Large intestine (tissue), 3 donors: ENCODE measurements at regions not wholly inside any gene's neighbourhood (a gene's known extent, or its start where the extent isn't known, plus 50 kb on each side); places are given as distances from the start of the nearest gene placed in this dataset.

Experiments used
- DNase-seq, 2 donors: peaks; one replicate each; pipeline versions ENCODE4 v3.0.0 to v3.0.0-alpha.2; 2013
- H3K27ac ChIP-seq: one replicate; pipeline ENCODE4 v1.5.1; 2013; ENCODE audit warnings: low read length
- H3K27me3 ChIP-seq: 2 replicates; pipeline ENCODE4 v1.6.1; 2013; ENCODE audit warnings: low read length; ENCODE audit not compliant: control insufficient read depth, insufficient read depth
- H3K36me3 ChIP-seq: 2 replicates; pipeline ENCODE4 v1.6.1; 2013; ENCODE audit warnings: low read length; ENCODE audit not compliant: control insufficient read depth, insufficient read depth
- H3K4me1 ChIP-seq: one replicate; pipeline ENCODE4 v1.6.1; 2013; ENCODE audit warnings: low read length; ENCODE audit not compliant: control insufficient read depth, insufficient read depth
- H3K4me3 ChIP-seq: one replicate; pipeline ENCODE4 v1.5.1; 2013; ENCODE audit warnings: low read length
- H3K9me3 ChIP-seq: one replicate; pipeline ENCODE4 v1.6.1; 2013; ENCODE audit warnings: mild to moderate bottlenecking, low read depth, low read length, moderate library complexity; ENCODE audit not compliant: control insufficient read depth
- WGBS: methylation state at CpG from one replicate; pipeline ENCODE4 v1.1.5; 2013; ENCODE audit warnings: low lambda C conversion rate; ENCODE audit not compliant: insufficient coverage; 5-methylcytosine and 5-hydroxymethylcytosine counted together

DNA sequence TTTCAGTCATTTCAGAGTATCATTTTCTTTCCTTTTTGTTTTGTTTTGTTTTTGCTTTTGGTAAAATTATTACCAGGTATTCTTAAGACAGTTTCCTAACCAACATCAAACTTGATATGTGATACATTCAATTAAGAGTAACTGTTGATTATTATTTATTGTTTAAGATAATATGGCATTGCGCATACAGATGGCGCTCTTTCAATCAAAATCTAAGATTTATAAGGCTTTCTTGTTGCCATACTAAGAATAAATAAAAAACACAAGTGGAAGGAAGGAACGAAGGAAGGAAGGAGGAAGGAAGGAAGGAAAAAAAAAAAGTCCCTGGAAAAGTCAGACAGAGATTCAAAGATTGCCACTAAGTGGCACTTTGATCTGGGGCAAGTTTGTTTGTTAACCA is 1308.7 kb upstream of the FAM98A start:
- H3K4me3 ChIP-seq, result no peak overlapping the region
- H3K9me3 ChIP-seq, result no peaks in the 10 kb centered on the region
- no peaks in the 10 kb centered on the region for H3K36me3 ChIP-seq
- no peaks in the 10 kb centered on the region for H3K27me3 ChIP-seq
- WGBS, result 94% methylated on average over 3 of the region's 3 CpGs
- H3K4me1 ChIP-seq, result no peaks in the 10 kb centered on the region
- H3K27ac ChIP-seq, result no peak overlapping the region
- no peak for DNase-seq

GRCh38 chr2:34901739-34902138 is 1302.6 kb upstream of the FAM98A start:
- Histone ChIP-seq H3K4me1 (no peaks in the 10 kb centered on the region), H3K9me3 (no peaks in the 10 kb centered on the region), H3K27me3 (no peaks in the 10 kb centered on the region), H3K36me3 (no peaks in the 10 kb centered on the region), H3K27ac (no peak overlapping the region), H3K4me3 (no peak overlapping the region)
- DNase-seq, result no peak
- WGBS, result no CpG with 5 or more reads among the region's 2 CpGs

DNA sequence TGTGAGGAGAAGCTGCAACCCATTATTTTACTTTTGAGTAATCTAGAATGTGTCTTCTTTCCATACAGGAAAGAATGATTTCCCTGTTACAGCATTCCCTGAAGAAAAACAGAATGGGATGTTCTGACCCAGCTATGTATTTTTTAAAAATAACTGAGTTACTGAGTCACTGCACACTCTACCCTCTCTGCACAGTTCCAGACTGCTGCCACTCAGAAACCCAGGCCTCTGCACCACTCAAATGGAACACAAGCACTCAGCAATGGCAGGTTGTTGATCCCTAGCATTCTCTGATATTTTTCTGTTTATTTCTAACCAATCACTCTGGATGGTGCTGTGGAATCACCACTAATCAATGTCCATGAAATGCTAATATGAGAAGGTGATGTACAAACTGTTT is 1300.0 kb upstream of the FAM98A start:
- Histone ChIP-seq H3K4me1 (no peaks in the 10 kb centered on the region), H3K36me3 (no peaks in the 10 kb centered on the region), H3K27me3 (no peaks in the 10 kb centered on the region), H3K9me3 (no peaks in the 10 kb centered on the region), H3K4me3 (no peak overlapping the region), H3K27ac (no peak overlapping the region)
- DNase-seq, result no peak

DNA sequence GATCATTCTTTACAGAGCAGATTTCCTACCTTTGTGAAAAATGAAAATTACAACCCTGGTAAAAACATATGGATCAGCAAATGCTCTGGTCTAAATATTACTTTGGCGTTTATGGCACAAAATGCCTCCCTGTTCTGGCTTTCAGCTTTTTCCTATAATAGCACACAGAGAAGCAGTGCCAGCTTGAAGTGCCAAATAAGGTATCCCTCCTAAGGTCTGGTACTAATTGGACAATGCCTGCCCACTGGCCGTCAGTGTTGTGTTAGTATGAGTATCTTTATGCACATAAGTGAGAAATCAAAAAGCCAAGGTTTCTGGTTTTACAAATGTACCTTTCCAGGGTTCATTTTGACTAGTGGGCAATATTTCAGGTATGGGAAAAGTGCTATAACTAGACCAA is 1293.7 kb upstream of the FAM98A start:
- WGBS, result 100% methylated on average over 1 of the region's 2 CpGs
- H3K27me3 ChIP-seq, result no peaks in the 10 kb centered on the region
- no peaks in the 10 kb centered on the region for H3K4me1 ChIP-seq
- DNase-seq, result no peak
- no peak overlapping the region for H3K4me3 ChIP-seq
- H3K36me3 ChIP-seq, result no peaks in the 10 kb centered on the region
- H3K9me3 ChIP-seq, result no peaks in the 10 kb centered on the region
- no peak overlapping the region for H3K27ac ChIP-seq

- Histone ChIP-seq H3K4me1 (no peaks in the 10 kb centered on the region), H3K27ac (no peak overlapping the region), H3K9me3 (no peaks in the 10 kb centered on the region), H3K27me3 (no peaks in the 10 kb centered on the region), H3K4me3 (no peak overlapping the region), H3K36me3 (no peaks in the 10 kb centered on the region)
- 82% methylated on average over 4 of the region's 5 CpGs for WGBS
- no peak for DNase-seq
These were observed 1293.2 kb upstream of the FAM98A start for GRCh38 chr2:34892256-34892655.

DNA sequence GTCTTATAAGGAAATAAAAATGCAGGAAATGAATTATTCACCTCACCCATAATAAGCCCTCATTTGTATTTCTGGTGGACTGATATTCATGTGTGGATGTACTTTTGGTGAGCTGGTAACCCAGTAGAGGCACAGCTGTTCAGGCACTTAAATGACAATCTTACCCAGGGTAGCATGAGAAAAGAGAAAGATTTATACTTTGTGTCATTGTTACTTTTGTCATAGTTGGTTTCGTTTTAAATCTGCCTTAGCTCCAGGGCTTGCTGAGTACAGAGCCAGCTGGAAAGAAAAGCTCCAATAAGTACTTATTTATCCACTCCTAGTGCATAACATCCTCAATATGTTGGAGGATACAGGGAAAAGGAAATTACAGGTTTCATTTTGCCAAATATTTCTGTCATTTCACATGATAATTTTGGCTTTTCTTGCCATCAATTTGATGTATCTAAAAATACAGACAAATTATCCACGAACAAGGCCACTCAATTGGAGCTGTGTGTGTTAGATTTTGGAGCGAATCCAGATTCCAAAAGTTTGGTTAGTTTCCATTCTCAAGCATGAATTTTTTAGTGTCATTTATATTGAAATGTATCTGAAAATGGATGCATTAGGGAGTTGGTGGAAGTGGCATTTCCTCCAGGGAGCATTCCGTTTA is 1276.1 kb upstream of the FAM98A start:
- Histone ChIP-seq H3K4me3 (no peak overlapping the region), H3K27me3 (no peaks in the 10 kb centered on the region), H3K36me3 (no peaks in the 10 kb centered on the region), H3K4me1 (no peaks in the 10 kb centered on the region), H3K9me3 (no peaks in the 10 kb centered on the region), H3K27ac (no peak overlapping the region)
- no peak for DNase-seq
- WGBS, result no CpG with 5 or more reads among the region's 4 CpGs

DNA sequence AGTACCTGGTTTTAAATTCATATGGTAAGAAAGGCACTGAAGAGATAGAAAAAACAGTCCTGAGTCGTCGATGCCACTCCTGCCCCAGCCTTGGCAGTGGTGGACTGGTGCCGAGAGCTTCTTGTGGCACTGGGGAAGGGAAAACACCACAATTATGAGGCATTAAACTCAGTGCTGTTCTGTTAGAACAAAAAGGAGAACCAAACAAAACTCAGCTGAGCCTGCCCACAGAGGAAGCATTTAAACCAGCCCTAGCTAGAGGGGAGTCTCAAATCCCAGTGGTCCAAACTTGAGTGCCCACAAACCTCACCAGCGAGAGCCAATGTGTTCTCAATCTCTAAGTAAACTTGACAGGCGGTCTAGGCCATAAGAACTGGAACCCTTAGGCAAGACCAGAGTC is 1254.5 kb upstream of the FAM98A start:
- no peaks in the 10 kb centered on the region for H3K36me3 ChIP-seq
- DNase-seq, result no peak
- WGBS, result no CpG with 5 or more reads among the region's 5 CpGs
- no peaks in the 10 kb centered on the region for H3K9me3 ChIP-seq
- H3K27ac ChIP-seq, result no peak overlapping the region
- H3K4me3 ChIP-seq, result no peak overlapping the region
- no peaks in the 10 kb centered on the region for H3K4me1 ChIP-seq
- H3K27me3 ChIP-seq, result no peaks in the 10 kb centered on the region

DNA sequence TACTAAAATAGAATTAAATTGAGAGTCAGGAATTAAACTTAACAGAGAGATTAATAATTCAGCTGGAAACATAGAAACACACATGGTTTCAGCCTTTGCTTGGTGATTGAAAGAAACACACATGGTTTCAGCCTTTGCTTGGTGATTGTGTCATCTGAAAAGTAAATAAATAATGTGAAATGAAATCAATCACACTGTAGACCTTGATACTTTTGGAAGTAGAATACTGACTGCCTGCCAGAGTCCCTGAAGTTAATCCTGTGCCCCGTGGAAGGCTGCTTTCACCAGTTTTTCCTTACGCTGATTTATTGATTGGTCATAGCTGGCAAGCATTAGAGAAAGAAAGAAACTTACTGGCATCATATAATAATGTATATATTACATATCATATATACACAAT is 1252.7 kb upstream of the FAM98A start:
- WGBS, result no CpG with 5 or more reads among the region's 2 CpGs
- no peak overlapping the region for H3K4me3 ChIP-seq
- no peaks in the 10 kb centered on the region for H3K9me3 ChIP-seq
- no peak overlapping the region for H3K27ac ChIP-seq
- no peak for DNase-seq
- no peaks in the 10 kb centered on the region for H3K27me3 ChIP-seq
- no peaks in the 10 kb centered on the region for H3K36me3 ChIP-seq
- H3K4me1 ChIP-seq, result no peaks in the 10 kb centered on the region

- no peak overlapping the region for H3K4me3 ChIP-seq
- no peaks in the 10 kb centered on the region for H3K9me3 ChIP-seq
- 90% methylated on average over 2 of the region's 3 CpGs for WGBS
- no peak for DNase-seq
- H3K4me1 ChIP-seq, result no peaks in the 10 kb centered on the region
- H3K36me3 ChIP-seq, result no peaks in the 10 kb centered on the region
- H3K27me3 ChIP-seq, result no peaks in the 10 kb centered on the region
- no peak overlapping the region for H3K27ac ChIP-seq
These were observed 1250.7 kb upstream of the FAM98A start for GRCh38 chr2:34849827-34850226.

GRCh38 chr2:34848691-34849090 is 1249.6 kb upstream of the FAM98A start:
- H3K27me3 ChIP-seq, result no peaks in the 10 kb centered on the region
- no peaks in the 10 kb centered on the region for H3K4me1 ChIP-seq
- H3K4me3 ChIP-seq, result no peak overlapping the region
- no peak for DNase-seq
- H3K36me3 ChIP-seq, result no peaks in the 10 kb centered on the region
- WGBS, result no CpG with 5 or more reads among the region's 3 CpGs
- no peak overlapping the region for H3K27ac ChIP-seq
- H3K9me3 ChIP-seq, result no peaks in the 10 kb centered on the region

DNA sequence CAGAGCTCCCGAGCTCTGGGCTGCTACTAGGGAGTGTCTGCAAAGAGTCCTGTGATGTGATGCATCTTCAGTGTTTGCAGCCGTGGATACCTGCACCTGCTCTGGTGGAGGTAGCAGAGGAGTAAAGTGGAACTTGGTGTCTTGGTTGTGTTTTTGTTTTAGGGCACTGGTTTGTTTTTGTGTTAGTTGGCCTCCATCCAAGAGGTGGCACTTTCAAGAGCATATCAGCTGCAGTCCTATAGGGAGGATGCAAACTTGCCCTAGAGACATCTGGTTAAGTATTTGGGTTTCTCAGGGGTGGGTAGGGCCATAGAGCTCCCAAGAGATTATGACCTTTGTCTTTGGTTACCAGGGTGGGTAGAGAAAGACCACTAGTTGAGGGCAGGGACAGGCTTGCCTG is 1249.0 kb upstream of the FAM98A start:
- Histone ChIP-seq H3K4me3 (no peak overlapping the region), H3K27ac (no peak overlapping the region), H3K4me1 (no peaks in the 10 kb centered on the region), H3K36me3 (no peaks in the 10 kb centered on the region), H3K9me3 (no peaks in the 10 kb centered on the region), H3K27me3 (no peaks in the 10 kb centered on the region)
- DNase-seq, result no peak
- WGBS, result no CpG with 5 or more reads among the region's 2 CpGs
